GM18868 (cell line): ENCODE measurements at regions not wholly inside any gene's neighbourhood (a gene's known extent, or its start where the extent isn't known, plus 50 kb on each side); places are given as distances from the start of the nearest gene placed in this dataset.

ENCODE experiments used
- ATAC-seq: cut with Tn5 transposase; IDR thresholded peaks from one replicate; pipeline ENCODE4 v1.9.1; 2021; ENCODE audit warnings: mild to moderate bottlenecking, moderate library complexity; ENCODE audit not compliant: unreplicated experiment

GRCh38 chrX:116605576-116605975 is 142.8 kb upstream of the CT83 start:
- ATAC-seq = no peak

DNA sequence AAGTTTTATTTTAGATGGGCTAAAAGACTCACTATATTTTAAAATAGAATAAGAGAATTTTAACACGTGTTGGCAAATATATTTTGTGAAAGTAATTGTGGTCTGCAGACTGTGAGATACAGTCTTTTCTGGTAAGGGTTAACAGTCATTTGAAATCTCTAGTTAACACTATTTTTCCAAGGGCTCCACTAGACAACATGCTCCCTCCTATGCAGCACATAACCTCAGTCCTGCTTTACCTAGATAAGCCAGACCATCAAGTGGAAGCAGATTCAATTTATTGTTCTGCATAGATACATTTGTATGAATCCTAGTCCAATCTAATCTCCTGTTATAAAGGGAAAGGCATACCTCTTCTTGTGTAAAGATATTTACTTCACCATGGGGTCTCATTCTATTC is 133.2 kb upstream of the CT83 start:
- ATAC-seq = no peak
